Dermis microvascular lymphatic vessel endothelial cell (primary cell): ENCODE measurements at regions not wholly inside any gene's neighbourhood (a gene's known extent, or its start where the extent isn't known, plus 50 kb on each side); places are given as distances from the start of the nearest gene placed in this dataset.
A peak's percentile ranks its signal among the peaks of the same experiment; 100 is the strongest.

Experiments used
- DNase-seq, 2 donors: peaks; one replicate each; pipeline versions ENCODE4 v3.0.0 to v3.0.0-alpha.2; 2010; ENCODE audit warnings: low read depth in 2 of 2

DNA sequence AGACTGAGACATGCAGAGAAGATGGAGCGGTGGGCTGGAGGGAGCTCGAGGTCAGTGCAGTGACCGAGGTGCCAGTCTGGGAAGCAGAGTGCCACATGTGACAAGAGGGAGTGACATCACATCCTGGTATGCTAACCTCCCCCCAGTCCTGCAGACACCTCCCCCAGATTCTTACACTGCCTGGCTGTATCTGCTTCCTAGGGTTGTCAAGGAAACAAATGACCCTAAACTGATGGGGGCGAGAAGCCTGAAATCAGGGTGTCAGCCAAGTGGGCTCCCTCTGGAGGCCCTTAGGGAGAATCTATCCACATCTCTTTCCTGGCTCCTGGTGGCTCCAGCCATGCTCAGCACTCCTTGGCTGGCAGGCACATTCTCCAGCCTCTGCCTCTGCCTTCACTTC lies 316.1 kb upstream of the ZMIZ1 start:
- DNase-seq, result no peak

DNA sequence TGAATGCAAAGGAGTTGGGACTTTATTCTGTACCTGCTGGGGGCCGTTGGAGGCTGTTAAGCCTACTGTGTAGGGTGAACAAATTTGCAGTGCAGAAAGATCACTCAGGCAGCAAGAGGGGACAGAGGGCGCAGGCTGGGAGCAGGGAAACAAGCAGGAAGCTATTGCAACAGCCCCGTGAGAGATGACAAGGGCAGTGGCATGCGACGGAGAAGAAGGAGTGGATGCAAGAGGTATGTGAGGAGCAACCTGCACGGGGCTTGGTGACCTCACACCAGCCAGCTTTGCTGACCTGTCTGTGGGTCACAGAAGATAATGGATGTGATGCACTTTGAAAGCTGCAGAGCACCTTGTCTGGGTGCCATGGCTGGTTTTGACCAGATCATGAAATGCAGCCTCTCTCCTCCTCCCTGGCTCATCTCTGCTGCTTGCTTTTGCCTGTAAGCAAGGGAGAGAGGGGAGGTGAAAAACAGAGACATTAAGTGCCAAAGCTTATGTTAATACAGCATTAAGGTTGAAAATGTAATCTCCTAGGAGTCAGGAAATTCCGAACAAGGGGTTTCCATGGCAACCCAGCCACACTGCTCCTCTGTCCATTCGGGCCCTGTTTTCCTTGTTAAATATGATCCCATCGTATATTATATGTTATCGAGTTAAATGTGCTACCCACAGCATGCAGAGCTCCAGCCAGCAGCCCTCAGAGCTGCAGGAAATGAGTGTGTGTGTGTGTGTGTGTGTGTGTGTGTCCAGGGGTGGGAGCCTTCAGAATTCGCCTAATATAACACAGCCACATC lies 314.3 kb upstream of the ZMIZ1 start:
- peak in 1 of 2 donors; percentile 85 for DNase-seq

DNA sequence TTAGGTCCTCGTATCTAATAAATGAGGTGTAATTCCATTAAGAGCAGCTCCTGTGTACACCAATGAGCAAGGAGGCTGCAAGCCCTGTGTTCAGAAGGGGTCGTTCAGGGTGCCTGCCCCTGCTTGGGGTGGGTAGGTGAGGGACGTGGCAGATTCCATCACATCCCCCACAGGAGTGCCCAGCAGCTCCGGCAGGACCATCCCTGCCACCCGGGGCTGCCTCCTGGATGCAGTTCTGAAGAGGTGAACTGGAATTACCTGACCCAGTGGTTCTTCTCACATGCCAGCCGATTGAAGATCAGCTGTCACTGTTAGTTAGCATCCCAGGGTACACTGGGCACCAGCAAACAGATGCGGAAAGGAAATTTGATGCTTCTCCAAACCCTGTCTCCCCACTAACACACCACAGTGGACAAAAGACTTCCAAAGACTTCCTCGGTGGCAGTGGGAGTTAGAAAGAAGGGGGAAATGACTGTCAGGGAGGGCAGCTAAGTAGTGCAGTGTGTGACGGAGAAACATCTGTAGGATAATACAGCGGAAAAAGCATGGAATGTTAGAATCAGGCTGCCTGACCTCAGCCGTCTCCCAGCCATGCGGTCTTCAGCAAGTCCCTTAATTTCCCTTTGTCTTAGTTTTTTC lies 313.6 kb upstream of the ZMIZ1 start:
- DNase-seq, result no peak

DNA sequence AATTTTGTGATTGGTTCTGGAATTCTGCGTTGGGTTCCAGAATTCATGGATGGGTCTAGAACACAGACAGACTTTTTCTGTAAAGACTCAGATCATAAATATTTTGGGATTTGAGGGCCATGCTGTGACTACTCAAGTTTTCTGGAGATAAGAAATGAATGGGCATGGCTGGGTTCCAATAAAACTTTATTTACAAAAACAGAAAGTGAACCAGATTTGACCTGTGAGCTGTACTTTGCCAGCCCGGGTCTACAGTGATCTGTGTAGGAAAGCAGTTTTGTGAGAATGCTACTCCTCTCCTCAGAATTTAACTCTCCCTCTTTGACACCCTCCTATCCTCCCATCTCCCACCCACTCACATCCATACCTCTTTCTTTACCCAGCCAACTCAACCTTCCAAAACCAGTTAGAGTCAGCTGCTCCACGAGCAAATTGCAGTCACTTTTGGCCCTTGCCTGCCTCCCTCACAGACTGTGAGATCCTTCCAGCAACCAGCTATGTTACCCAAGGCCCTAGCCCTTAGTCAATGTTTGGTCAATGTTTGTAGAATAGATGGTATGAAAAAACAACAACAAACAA lies 312.8 kb upstream of the ZMIZ1 start:
- peak in 1 of 2 donors; percentile 13 for DNase-seq

DNA sequence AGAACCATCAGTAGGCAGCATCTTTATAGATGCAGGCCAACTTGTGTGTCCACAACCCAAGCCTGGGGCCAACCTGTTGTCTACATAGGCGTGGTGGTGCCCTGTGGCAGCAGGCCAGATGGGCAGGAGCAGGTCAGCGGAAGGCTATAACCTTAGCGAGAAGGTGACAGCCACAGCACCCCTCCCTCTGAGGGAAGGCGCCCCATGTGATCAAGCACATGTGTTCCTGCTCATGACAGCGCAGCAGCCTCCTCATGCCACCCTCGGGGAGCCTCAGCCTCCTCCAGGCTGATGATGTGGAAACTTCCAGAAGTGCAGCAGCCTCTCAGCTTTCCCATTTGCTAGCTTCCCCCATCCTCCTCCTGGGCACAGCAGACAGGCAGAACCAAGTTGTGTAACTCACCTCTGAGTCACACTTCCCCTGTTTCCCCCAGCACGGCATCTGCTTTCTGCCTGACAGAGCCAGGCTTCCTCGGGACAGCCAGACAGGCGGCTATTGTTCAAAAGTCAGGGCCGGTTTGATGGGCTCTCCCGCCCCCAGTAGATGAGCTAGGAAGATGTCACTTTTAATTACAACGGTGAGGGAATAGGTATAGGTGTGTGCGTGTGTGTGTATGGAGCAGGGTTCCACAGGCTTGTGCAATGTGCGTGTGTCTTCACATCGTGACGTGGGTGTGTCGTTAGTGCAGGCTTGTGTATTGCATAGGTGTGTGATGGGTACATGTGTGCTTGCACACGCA lies 312.0 kb upstream of the ZMIZ1 start:
- peak; percentile 90 to 98 for DNase-seq

DNA sequence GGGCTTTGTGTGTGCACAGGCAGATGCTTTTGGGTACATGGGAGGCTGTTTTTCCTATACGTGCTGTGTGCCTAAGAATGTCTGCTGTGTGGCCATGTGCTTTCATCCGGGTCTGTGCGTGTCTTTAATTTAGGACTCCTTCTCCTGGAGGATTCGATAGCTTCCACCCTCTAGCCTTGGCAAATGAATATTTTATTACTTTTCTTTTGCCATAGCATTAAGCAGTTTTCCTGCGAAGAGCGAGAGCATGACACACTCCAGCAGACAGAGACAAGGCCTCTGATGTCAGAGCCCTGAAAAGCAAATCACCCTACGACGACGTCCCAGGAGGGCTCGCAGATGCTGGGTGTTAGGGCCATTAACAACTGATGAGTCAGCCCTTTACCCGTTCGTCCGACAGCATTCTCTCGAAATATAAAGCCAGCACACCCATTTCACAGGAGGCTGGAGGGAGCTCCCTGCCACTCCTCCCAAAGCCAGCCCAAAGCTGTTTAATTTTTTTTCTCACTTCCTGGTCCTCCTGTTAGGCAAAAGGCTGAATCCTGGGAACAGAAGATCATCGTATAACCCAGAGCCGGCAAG lies 311.3 kb upstream of the ZMIZ1 start:
- peak in 1 of 2 donors; percentile 35 for DNase-seq

DNA sequence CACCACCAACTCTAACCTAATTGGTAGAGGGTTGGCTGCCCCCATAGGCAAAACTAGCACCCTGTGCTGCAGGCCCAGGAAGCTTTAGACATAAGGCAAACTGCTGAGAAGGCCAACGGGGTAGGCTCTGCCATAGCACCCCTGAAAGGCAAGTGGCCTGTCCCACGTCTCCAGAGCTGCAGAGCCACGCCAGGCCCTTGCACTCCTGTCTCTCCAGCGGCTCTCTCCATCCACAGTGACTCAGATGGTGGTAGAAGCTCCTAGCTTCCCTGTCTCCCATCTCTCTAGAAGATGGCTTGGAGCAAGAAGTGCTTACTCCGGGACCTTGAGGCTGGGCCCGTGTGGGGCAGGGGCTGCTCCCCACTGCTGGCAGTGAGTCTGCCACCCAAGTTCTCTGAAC lies 310.6 kb upstream of the ZMIZ1 start:
- DNase-seq, result no peak

DNA sequence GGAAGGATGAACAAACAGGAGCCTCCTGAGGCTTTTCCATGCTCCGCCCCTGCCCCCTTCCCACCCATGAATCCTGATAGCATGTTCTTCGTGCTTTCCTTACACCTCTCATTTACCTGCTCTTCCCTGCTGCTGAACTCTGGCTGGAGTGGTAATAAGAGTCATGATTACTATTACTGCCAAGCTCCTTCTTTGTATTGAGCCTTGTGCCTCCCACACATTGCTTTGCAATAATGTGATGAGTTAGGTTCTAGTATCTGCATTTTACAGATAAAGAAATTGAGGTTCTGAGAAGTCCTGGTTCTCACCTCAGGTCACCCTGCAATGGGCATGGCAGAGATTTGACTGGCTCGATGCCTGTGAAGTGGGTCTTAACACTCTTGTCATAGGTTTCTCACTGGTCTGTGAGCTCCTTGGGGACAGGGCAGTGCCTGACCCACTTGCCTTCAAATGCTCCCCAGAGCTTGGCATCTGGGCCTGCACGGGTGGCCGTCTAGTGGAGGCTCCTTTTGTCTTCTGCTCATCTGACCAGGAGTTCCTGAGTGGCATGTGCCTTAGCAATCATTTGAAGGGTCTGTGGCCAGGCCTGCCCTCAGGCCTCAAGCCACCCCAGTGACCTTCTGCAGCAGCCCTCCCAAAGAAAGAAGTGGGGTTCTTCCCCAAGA lies 309.2 kb upstream of the ZMIZ1 start:
- DNase-seq, result no peak

DNA sequence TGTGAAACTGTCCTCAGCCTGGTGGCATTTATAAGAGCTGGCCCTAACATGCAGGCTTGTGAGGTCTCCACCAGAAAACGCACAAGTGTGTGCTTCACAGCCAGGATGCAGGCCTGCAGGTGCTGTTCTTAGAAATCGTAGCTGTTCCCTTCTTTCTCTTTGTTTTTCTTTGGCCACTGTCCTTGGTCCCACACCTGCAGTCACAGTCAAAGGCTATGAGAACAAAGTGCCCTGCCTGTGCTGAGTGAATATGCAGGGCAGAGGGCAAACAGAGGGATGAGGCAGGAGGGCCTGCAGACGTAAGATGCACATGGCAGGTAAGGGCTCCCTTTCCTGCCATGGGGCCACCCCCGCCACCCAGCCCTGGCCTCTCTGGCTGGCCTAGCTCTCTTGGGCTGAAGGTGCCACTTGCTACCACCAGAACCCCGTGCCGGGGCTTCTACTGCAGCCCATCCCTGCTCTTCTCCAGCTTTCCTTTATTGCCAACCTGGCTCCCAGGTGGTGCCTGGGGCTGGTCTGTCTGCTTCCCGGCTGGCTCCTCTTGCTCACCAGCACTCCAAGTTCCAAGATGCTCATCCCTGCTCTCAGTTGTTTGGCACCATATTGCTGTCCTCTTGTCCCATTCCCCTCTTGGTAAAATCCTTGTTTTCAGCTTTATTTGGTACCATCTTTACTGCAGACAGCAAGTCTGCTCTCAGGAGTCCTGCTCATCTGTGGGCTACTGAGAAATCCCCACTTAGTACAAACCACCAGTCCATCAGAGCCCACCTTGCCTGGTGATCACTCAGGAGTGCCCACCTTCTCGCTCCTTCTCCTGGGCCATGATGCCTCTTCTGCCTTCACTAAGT lies 308.1 kb upstream of the ZMIZ1 start:
- DNase-seq, result no peak

DNA sequence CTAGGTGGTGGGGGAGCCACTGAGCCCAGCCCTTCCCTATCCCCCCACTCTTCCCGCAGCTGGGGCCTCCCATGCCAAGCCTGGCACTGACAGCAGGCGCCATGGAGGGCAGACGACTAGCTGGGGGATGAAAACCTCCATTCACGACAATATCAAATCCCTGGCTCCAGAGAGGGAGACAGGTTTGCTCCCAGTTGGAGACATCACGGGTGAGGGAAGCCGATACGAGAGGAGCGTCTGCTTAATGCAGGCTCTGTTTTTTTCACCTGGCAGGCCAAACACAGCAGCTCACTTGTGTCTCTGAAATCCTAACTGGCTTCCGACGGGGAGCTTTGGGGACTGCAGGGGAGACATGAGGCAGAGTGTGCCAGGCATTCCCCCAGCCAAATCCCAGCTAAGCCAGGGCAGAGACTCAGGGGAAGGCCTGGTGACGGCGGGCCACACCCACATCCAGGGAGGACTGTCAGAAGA lies 307.4 kb upstream of the ZMIZ1 start:
- DNase-seq, result no peak

DNA sequence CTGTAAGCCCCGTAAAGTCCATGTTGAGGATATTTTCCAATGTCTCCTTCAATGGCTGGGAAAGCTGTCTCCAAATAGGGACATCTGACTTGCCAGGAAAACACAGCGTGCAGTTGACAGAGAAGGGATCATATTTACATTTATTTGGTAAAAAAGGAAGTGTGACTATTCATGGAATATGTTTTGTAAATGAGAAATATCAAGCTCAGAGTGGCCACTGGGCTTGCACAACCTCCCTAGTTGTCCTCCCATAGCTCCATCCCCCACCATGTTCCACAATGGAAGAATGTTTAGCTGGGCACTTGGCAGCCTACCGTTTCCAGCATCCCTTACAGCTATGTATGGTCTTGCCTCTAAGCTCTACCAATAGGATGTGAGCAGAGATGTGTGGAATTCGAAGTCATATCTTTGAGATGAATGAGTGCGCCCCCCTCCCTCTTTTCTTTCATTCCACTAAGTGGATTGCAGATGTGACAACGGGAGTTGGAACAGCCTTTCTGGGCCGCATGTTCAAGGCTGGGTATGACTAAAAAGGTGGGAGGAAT lies 306.6 kb upstream of the ZMIZ1 start:
- no peak for DNase-seq

DNA sequence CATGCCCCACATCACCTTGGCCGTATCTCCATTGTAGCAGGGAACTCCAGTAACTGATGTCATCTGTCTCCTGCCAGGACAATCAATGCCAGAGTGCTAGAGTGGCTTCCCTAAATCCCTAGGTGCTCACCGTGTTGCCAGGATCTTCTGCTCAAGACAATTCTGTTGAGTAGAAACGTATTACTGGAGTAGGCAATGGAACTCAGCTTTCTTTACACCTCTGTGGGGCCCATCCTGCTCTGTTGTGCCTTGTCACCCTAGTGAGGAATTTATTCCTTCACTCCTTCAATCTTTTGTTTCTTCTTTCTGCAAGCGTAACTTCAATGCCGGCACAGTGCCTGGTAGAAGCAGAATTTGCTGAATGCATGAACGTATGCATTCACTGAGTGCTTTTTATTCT lies 305.5 kb upstream of the ZMIZ1 start:
- no peak for DNase-seq

DNA sequence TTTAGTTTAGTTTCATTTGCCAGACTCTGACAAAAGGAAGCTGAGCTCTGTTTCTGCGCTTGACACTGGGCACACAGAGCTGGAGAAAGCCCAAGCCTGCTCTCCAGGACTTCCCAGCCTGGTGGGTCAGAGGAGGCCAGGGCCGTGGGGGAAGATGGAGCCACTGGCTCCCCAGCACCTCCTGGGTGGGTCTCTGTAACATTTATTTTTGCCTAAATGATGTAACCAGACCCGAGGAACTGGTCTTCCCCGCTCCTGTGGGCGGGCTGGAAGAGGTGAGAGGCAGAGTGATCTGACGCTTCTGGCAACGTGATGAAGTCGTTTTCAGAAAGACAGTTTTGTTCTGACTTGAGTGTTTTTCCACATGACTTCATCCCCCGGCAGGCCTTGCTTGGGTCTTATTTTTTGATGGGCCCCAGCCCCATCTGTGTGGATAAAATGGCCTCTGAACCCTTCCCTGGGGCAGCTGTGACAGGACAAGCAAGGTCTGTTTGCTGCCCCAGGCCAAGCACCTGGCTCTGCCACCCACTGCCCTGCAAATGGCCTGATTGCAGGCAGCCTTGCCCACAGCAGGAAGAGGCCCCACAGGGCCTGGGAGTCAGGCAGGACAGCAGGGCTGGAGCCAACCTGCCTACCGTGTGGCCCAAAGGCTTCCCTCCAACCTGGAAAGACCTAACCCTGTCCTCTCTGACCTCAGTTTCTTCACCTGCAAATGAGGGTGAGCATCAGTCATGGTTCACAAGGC lies 304.9 kb upstream of the ZMIZ1 start:
- no peak for DNase-seq

DNA sequence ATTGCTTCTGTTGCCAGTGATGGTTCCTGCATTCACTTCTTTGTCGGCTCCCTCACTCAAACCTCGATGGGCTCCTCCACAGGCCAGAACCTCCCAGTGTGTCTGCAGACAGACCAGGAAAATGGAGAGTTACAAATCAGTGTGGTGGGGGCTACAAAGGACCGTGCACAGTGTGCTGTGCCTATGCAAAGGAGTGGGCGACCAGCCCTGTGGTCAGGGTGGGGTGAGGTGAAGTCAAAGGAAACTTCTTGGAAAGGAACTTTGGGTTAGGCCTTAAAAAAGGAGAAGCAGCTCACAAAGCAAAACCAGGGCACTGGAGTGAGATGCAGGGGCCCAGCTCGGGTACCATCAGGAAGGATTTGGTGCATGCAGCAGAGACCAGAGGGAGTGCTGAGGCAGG lies 304.3 kb upstream of the ZMIZ1 start:
- DNase-seq, result no peak

DNA sequence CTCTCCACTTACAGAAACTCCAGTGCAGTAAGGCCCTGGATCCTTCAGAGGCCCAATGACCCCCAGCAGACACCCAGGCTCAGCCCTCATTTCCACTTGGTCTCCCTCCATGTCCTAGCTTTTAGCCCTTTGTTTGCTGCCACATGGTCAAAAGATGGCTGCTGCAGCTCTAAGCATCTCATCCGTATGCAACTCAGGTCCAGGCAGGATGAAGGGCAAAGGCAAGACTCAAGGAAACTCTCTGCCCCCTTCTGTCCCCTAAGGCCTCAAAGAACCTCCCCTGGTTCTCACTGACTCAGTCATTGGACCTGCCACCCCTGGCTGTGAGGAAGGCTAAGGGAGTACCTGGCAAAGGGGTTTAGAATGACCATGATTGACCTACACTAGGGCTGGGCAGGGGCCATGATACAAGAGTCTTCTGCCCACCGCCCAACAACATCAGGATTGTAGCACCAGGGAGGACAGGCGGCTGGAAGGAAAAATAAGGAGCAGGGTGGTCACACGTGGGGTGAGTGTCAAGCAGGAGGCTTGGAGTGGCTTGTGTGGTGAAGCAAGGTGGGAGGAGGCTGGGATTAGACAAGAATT lies 303.8 kb upstream of the ZMIZ1 start:
- DNase-seq, result no peak

DNA sequence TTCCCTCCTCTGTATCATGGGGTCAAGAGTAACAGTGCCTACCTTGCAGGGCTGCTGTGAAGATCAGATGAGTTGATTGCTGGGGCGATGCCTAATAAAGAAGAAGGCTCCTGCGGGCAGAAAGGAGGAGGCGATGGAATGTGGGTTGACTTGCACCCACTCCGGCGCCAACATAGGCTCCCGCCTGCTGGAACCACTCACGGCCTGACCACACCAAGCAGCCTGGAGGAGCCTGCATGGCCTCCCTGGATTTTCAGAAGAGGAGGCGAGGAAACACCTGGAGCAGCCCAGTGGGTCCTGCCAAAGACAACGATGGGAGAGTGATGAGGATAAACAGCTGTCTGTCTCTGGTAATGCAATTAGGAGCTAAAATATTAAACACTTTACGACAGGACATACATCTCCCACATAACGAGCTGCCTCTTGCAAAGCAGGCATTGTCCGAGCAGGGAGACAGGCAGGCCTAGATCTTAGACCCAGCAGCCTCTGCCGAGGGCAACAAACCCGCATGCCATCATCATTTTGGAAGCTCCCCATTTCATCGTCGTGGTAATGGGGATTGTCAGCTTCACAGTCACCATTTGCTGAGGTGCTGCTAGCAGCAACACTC lies 302.9 kb upstream of the ZMIZ1 start:
- no peak for DNase-seq

DNA sequence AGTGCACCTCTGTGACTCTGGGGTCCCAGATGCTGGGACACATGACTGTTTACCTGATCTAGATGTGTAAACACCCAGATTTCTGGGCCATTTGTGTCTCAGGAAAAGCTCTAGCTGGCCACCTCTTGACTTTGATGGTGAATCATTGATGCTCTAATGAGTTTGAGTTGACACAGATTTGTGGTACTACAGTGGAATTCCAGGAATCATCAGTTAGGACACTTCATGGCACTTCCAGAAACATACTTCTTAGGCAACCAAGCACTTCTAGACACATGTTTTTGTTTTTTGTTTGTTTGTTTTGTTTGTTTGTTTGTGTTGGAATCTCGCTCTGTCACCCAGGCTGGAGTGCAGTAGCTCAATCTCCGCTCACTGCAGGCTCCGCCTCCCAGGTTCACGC lies 302.2 kb upstream of the ZMIZ1 start:
- no peak for DNase-seq

DNA sequence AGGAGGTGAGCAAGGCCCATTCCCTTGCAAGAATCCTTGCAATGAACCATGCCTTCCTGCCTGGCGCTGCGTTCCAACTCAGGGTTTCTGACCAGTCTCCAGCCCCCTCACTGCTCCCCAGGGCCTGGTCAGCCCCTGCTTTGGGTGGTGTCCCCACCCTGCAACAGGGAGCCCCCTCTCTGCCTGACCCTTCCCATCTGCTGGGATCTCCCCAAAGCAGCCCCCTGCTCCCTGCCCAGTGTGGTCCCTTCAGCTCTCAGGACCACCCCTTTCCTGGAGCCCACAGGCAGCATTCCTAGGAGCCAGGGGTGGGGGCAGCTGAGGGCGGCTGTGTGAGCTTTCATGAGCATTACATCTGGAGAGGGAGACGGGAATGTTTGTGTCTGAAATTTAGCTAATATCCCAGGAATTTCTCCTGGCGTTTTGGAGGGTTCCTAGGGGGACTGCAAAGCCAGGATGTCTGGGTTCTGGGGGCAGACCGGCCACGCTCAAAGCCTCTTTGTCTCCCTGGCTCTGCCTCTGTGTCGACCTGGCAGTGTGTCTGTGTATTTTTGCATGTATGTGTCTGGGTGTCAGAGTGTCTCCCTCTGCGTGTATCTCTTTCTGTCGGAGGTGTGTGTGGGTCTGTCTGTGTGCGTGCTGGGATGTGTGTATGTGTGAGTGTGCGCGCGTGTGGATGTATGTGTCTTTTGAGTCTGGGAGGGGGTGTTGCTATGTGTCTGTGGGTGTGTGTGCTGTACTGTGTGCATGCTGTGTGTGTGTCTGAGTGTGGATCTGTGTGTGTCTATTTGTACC lies 300.5 kb upstream of the ZMIZ1 start:
- no peak for DNase-seq
